Sigmoid colon (tissue), 4 donors: ENCODE measurements at regions not wholly inside any gene's neighbourhood (a gene's known extent, or its start where the extent isn't known, plus 50 kb on each side); places are given as distances from the start of the nearest gene placed in this dataset.

ENCODE experiments used
- EP300 ChIP-seq, 4 donors: sonication (generic); formaldehyde crosslinking; IDR thresholded peaks; one replicate each; pipeline ENCODE4 v1.6.1; 2017; ENCODE audit warnings: antibody characterized with exemption in 4 of 4
- POLR2A ChIP-seq, 2 donors: fragments of 450-650 bp; IDR thresholded peaks; one replicate each; pipeline ENCODE4 v1.6.1; 2016; ENCODE audit warnings: antibody characterized with exemption in 2 of 2, mild to moderate bottlenecking in 2 of 2, moderate library complexity in 2 of 2
- TF ChIP-seq, protein P1 (sequence below), 4 experiments: fragments of 450-650 bp in 3 of 4; fragments of 200-600 bp in 1 of 4; IDR thresholded peaks; one replicate each; pipeline ENCODE4 v1.5.1; 2016 to 2019; ENCODE audit warnings: antibody characterized with exemption in 4 of 4, mild to moderate bottlenecking in 3 of 4, moderate library complexity in 2 of 4

DNA sequence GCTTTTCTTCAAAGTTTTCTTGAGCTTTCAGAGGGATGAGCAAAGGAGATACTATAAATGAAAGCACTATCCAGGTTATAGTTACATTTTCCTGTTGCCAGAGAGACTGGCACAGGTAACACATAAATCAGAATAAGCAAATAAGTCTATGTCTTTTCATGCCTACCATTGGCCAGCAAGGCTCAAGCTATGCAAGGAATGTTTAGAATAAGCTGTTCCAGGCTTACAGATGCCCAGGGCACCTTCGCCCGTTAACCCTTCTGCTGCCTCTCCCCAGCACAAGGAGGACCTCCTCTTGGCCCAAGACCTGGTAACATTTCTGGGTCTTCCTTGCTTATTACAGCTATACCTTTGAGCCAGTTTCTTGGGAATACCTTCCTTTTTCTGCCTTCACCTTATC is 233.7 kb upstream of the MEIS1 start:
- TF ChIP-seq POLR2A (IDR thresholded peaks at IDR 0.05) (no peak), EP300 (IDR thresholded peaks at IDR 0.05) (no peak)
- TF ChIP-seq, protein P1, sequence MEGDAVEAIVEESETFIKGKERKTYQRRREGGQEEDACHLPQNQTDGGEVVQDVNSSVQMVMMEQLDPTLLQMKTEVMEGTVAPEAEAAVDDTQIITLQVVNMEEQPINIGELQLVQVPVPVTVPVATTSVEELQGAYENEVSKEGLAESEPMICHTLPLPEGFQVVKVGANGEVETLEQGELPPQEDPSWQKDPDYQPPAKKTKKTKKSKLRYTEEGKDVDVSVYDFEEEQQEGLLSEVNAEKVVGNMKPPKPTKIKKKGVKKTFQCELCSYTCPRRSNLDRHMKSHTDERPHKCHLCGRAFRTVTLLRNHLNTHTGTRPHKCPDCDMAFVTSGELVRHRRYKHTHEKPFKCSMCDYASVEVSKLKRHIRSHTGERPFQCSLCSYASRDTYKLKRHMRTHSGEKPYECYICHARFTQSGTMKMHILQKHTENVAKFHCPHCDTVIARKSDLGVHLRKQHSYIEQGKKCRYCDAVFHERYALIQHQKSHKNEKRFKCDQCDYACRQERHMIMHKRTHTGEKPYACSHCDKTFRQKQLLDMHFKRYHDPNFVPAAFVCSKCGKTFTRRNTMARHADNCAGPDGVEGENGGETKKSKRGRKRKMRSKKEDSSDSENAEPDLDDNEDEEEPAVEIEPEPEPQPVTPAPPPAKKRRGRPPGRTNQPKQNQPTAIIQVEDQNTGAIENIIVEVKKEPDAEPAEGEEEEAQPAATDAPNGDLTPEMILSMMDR (IDR thresholded peaks at IDR 0.05) = no peak
